GM12878 (cell line): ENCODE measurements at regions not wholly inside any gene's neighbourhood (a gene's known extent, or its start where the extent isn't known, plus 50 kb on each side); places are given as distances from the start of the nearest gene placed in this dataset.

Experiments used
- ATAC-seq: fragments of 200-7000 bp; cut with Tn5 transposase; 3 replicates; pipeline ENCODE4 v1.9.1; 2020; ENCODE audit warnings: mild to moderate bottlenecking, moderate library complexity
- BruUV-seq: library from RNA; stranded (reverse); fragments of 400-500 nt; replicated peaks from 2 replicates; lab custom pipeline; 2021; lab: Mats Ljungman, UMichigan
- CTCF ChIA-PET: fragments of 300-600 bp; sonication (Branson Sonifier 250); formaldehyde crosslinking; extraction: SDS; loops from one replicate; lab custom pipeline; 2021; ENCODE audit warnings: inconsistent platforms; lab: Yijun Ruan, JAX
- POLR2A ChIA-PET: fragments of 350-600 bp; formaldehyde crosslinking; extraction: SDS; loops from one replicate; lab custom pipeline; 2021; ENCODE audit warnings: inconsistent platforms; lab: Charles Lee
- RAD21 ChIA-PET: fragments of 300-600 bp; sonication (Branson Sonifier 250); formaldehyde crosslinking; loops from one replicate; lab custom pipeline; 2023; ENCODE audit warnings: antibody characterized with exemption; ENCODE audit not compliant: unreplicated experiment; lab: Charles Lee
- SMC1A ChIA-PET: fragments of 300-600 bp; sonication (Branson Sonifier 250); formaldehyde crosslinking; loops from one replicate; lab custom pipeline; 2023; ENCODE audit not compliant: unreplicated experiment, uncharacterized antibody; lab: Charles Lee
- DNase-seq: peaks from one replicate; pipeline ENCODE4 v3.0.0-alpha.2; 2011; ENCODE audit warnings: low read depth, low spot score
- FAIRE-seq: peaks from 3 replicates; lab custom pipeline; 2011; peaks lifted over from hg19 to GRCh38; lab: Jason Lieb, UNC
- H2AFZ ChIP-seq: 2 replicates; pipeline ENCODE4 v1.6.0; 2011; ENCODE audit warnings: low read depth, low read length, control low read depth; ENCODE audit not compliant: control insufficient read depth
- H3K27ac ChIP-seq: 2 replicates; pipeline ENCODE4 v1.5.1; 2011; ENCODE audit warnings: control low read depth; ENCODE audit not compliant: control insufficient read depth, insufficient read depth
- H3K27me3 ChIP-seq, 2 experiments: replicated peaks in 1 of 2; 2 replicates each; pipeline versions ENCODE4 v1.6.0 to v1.6.1; 2011; ENCODE audit warnings: low read length in 1 of 2; ENCODE audit not compliant: control insufficient read depth in 2 of 2, insufficient read depth in 2 of 2
- H3K36me3 ChIP-seq, 2 experiments: 2 replicates each; pipeline ENCODE4 v1.5.1; 2011; ENCODE audit warnings: low read length in 1 of 2; ENCODE audit not compliant: control insufficient read depth in 2 of 2, insufficient read depth in 2 of 2
- H3K4me1 ChIP-seq: 2 replicates; pipeline ENCODE4 v1.6.1; 2011; ENCODE audit warnings: mild to moderate bottlenecking, low read length, moderate library complexity, mixed read lengths; ENCODE audit not compliant: control insufficient read depth, insufficient read depth
- H3K4me2 ChIP-seq: 2 replicates; pipeline ENCODE4 v1.6.0; 2011; ENCODE audit warnings: control low read depth; ENCODE audit not compliant: control insufficient read depth, insufficient read depth
- H3K4me3 ChIP-seq: fragments of 200-600 bp; sonication (generic); 2 replicates; pipeline ENCODE4 v1.5.1; 2016
- H3K79me2 ChIP-seq: 2 replicates; pipeline ENCODE4 v1.6.0; 2011; ENCODE audit warnings: low read length; ENCODE audit not compliant: control insufficient read depth, insufficient read depth
- H3K9ac ChIP-seq: 2 replicates; pipeline ENCODE4 v1.8.0; 2011; ENCODE audit warnings: low read length, control low read depth, mixed read lengths; ENCODE audit not compliant: control insufficient read depth, insufficient read depth
- H3K9me3 ChIP-seq: replicated peaks from 3 replicates; pipeline ENCODE4 v1.5.1; 2011; ENCODE audit warnings: mild to moderate bottlenecking, low read length; ENCODE audit not compliant: control insufficient read depth, insufficient read depth
- H4K20me1 ChIP-seq: 2 replicates; pipeline ENCODE4 v1.6.0; 2011; ENCODE audit not compliant: control insufficient read depth, insufficient read depth
- BCL11A ChIP-seq: IDR thresholded peaks from 2 replicates; pipeline ENCODE4 v1.6.1; 2011; ENCODE audit warnings: low read depth, low read length
- BHLHE40 ChIP-seq, 2 experiments: fragments of 450-650 bp in 1 of 2; IDR thresholded peaks; 2 replicates each; pipeline ENCODE4 v1.6.1; 2011 to 2017; ENCODE audit warnings: low read depth in 2 of 2, borderline replicate concordance in 1 of 2, improper control_type of control experiment in 1 of 2, low read length in 1 of 2, mild to moderate bottlenecking in 1 of 2
- CBX3 ChIP-seq: fragments of 200-600 bp; sonication (generic); IDR thresholded peaks from 2 replicates; pipeline ENCODE4 v1.6.1; 2016; ENCODE audit warnings: low read depth, borderline replicate concordance
- FOXM1 ChIP-seq: IDR thresholded peaks from 2 replicates; pipeline ENCODE4 v1.6.1; 2012; ENCODE audit warnings: low read depth, mild to moderate bottlenecking, inconsistent platforms, low read length, moderate library complexity
- KDM1A ChIP-seq: fragments of 200-600 bp; sonication (generic); IDR thresholded peaks from 2 replicates; pipeline ENCODE4 v1.6.1; 2016; ENCODE audit warnings: borderline replicate concordance
- LARP7 ChIP-seq: fragments of 450-650 bp; IDR thresholded peaks from 2 replicates; pipeline ENCODE4 v1.6.1; 2017; ENCODE audit warnings: mild to moderate bottlenecking
- MTA3 ChIP-seq: IDR thresholded peaks from 2 replicates; pipeline ENCODE4 v1.6.1; 2012; ENCODE audit warnings: low read length, inconsistent platforms, borderline replicate concordance
- MXI1 ChIP-seq: fragments of 150-350 bp; IDR thresholded peaks from 2 replicates; pipeline ENCODE4 v1.6.1; 2011; ENCODE audit warnings: low read depth, mild to moderate bottlenecking, inconsistent platforms, low read length, improper control_type of control experiment
- NFYA ChIP-seq: IDR thresholded peaks from 2 replicates; pipeline ENCODE4 v1.6.1; 2011; ENCODE audit warnings: low read depth, mild to moderate bottlenecking, low read length, improper control_type of control experiment, borderline replicate concordance
- NR2C1 ChIP-seq: fragments of 450-650 bp; IDR thresholded peaks from 2 replicates; pipeline ENCODE4 v1.6.1; 2017; ENCODE audit warnings: antibody characterized with exemption, mild to moderate bottlenecking, moderate library complexity
- NRF1 ChIP-seq: conservative IDR thresholded peaks from 2 replicates; pipeline ENCODE4 v1.6.1; 2011; ENCODE audit warnings: mild to moderate bottlenecking, low read depth, low read length, improper control_type of control experiment
- RB1 ChIP-seq: fragments of 450-650 bp; formaldehyde crosslinking; IDR thresholded peaks from 2 replicates; pipeline ENCODE4 v1.6.1; 2017; ENCODE audit warnings: mild to moderate bottlenecking, borderline replicate concordance
- RCOR1 ChIP-seq: conservative IDR thresholded peaks from 2 replicates; pipeline ENCODE4 v1.6.1; 2012; ENCODE audit warnings: low read depth, low read length, improper control_type of control experiment
- SIN3A ChIP-seq: IDR thresholded peaks from 2 replicates; pipeline ENCODE4 v1.6.1; 2012; ENCODE audit warnings: low read depth, low read length, improper control_type of control experiment
- SMC3 ChIP-seq: IDR thresholded peaks from 2 replicates; pipeline ENCODE4 v1.6.1; 2011; ENCODE audit warnings: low read length, improper control_type of control experiment, borderline replicate concordance
- STAT1 ChIP-seq: fragments of 450-650 bp; conservative IDR thresholded peaks from 2 replicates; pipeline ENCODE4 v1.6.1; 2014; ENCODE audit warnings: antibody characterized with exemption, mild to moderate bottlenecking
- TCF12 ChIP-seq: IDR thresholded peaks from 2 replicates; pipeline ENCODE4 v1.6.1; 2011; ENCODE audit warnings: low read depth, mild to moderate bottlenecking, low read length
- ZBTB40 ChIP-seq: fragments of 450-650 bp; IDR thresholded peaks from 2 replicates; pipeline ENCODE4 v1.6.1; 2016; ENCODE audit warnings: mild to moderate bottlenecking, moderate library complexity, borderline replicate concordance
- ZNF622 ChIP-seq: fragments of 450-650 bp; IDR thresholded peaks from 2 replicates; pipeline ENCODE4 v1.6.1; 2017; ENCODE audit warnings: mild to moderate bottlenecking, inconsistent platforms
- WGBS: methylation state at CpG from one replicate; pipeline ENCODE4 v1.1.6; 2016; ENCODE audit warnings: low lambda C conversion rate; ENCODE audit not compliant: insufficient replicate concordance, insufficient coverage; ENCODE audit errors: missing lambda C conversion rate; 5-methylcytosine and 5-hydroxymethylcytosine counted together
- in situ Hi-C: fragments of 300-500 bp; cut with MboI; formaldehyde crosslinking; loops from 9 replicates; pipeline ENCODE4 v1.14.3; 2018; ENCODE audit warnings: mixed read lengths
- intact Hi-C: fragments of 100-400 bp; cut with micrococcal nuclease; formaldehyde crosslinking; loops from one replicate; pipeline ENCODE4 v1.14.2; 2022; ENCODE audit not compliant: unreplicated experiment

DNA sequence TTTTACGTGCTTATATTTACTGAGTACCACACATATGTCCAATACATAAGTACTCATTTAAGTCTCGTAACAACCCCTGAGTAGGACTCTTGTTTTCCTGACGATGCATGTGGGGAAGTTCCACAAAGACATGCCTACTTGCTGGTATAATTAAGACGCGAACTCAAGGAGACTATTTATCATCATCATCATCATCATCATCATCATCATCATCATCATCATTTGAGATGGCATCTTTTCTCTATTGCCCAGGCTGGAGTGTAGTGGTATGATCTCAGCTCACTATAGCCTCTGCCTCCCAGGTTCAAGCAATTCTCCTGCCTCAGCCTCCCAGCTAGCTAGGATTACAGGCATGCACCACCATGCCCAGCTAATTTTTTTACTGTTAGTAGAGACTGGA lies 809.9 kb upstream of the EEF2KMT start (continued):
- TF ChIP-seq KDM1A (no peak), NRF1 (no peak), CBX3 (no peak), BCL11A (no peak)
- TF ChIP-seq, all 136 proteins: peak for 0

DNA sequence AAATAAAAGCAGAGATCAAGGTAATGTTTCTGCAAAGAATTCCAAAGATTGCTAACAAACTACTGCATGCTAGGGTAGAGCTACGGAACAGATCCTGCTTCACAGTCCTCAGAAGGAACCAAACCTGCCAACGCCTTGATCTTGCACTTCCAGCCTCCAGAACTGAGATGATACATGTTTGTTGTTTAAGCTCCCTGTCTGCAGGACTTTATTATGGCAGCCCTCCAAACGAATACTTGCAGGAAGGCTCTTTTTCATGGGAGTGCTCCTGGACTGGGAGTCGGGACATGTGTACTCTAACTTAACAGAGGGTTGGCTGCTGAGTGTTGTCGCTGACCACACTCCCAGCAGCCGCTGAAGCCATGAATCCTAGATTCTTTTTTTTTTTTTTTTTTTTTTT lies 808.8 kb upstream of the EEF2KMT start:
- in situ Hi-C loops, result no loop called here
- no peak for ATAC-seq
- CTCF ChIA-PET, result no interaction called here

DNA sequence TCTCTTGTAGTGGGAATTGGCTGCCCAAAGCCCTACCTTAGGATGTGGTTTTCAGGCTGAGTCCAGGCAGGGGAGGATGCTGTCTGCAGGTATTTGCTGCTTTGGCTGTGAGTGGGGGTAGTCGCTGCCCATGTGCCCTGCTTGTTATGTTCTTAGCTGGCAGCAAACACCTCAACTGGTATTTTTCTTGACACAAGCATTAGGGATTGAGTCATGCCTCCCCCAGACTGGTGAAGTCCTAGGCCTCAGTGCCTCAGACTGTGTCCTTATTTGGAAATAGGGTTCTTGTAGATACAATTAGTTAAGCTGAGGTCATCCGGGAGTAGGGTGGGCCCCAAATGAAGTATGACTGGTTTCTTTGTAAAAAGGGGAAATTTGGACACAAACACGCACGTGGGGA lies 808.3 kb upstream of the EEF2KMT start:
- CTCF ChIA-PET, result no interaction called here
- 38% methylated on average over 4 of the region's 4 CpGs for WGBS
- RAD21 ChIA-PET, result no interaction called here
- Histone ChIP-seq H3K9me3 (no peaks in the 10 kb centered on the region; the same call in 2 of the 3 replicates), H3K4me1 (no peaks in the 10 kb centered on the region), H2AFZ (no peak overlapping the region), H3K27me3 (no peaks in the 10 kb centered on the region), H3K4me3 (no peak overlapping the region), H3K27ac (no peak overlapping the region), H3K4me2 (no peak overlapping the region), H3K9ac (no peak overlapping the region), H3K36me3 (no peaks in the 10 kb centered on the region), H4K20me1 (no peaks in the 10 kb centered on the region), H3K79me2 (no peaks in the 10 kb centered on the region)
- SMC1A ChIA-PET, result no interaction called here
- ATAC-seq, result no peak
- DNase-seq, result no peak
- FAIRE-seq, result no peak
- POLR2A ChIA-PET, result no interaction called here
- BruUV-seq, result no TSS peak
- in situ Hi-C loops, result no loop called here
- intact Hi-C loops, result no loop called here
- TF ChIP-seq STAT1 (no peak), KDM1A (no peak), MTA3 (no peak), CBX3 (no peak), BHLHE40 (IDR thresholded peaks at IDR 0.05; ENCODE audit: borderline replicate concordance in 1 of 2, low read depth in 2 of 2, low read length in 1 of 2) (peak in 1 of 2 experiments; percentile 22; a peak in 1 of 4 replicates), SMC3 (no peak), LARP7 (no peak), ZBTB40 (no peak), MXI1 (no peak)

More for the DNA sequence above, 808.8 kb upstream of the EEF2KMT start:
- FAIRE-seq (no peak), DNase-seq (no peak)
- H4K20me1 ChIP-seq, result no peaks in the 10 kb centered on the region
- no peak overlapping the region for H3K4me3 ChIP-seq
- ChIA-PET RAD21 (no interaction called here), POLR2A (no interaction called here), SMC1A (no interaction called here)
- no peak overlapping the region for H3K27ac ChIP-seq
- intact Hi-C loops, result no loop called here
- no TSS peak for BruUV-seq
- H3K27me3 ChIP-seq, result no peaks in the 10 kb centered on the region
- H2AFZ ChIP-seq, result no peak overlapping the region
- no peaks in the 10 kb centered on the region for H3K4me1 ChIP-seq
- no peaks in the 10 kb centered on the region for H3K79me2 ChIP-seq
- WGBS, result 11% methylated on average over 6 of the region's 6 CpGs
- no peak overlapping the region for H3K4me2 ChIP-seq
- no peak for TF ChIP-seq ZNF622
- TF ChIP-seq FOXM1, result no peak
- TF ChIP-seq RCOR1, result no peak
- no peak for TF ChIP-seq RB1
- TF ChIP-seq NR2C1, result no peak
- no peak for TF ChIP-seq TCF12
- no peak for TF ChIP-seq NFYA
- TF ChIP-seq SIN3A, result no peak
- no peaks in the 10 kb centered on the region; the same call in 2 of the 3 replicates for H3K9me3 ChIP-seq
- no peaks in the 10 kb centered on the region for H3K36me3 ChIP-seq
- no peak overlapping the region for H3K9ac ChIP-seq
